Skin epidermis (tissue), 12 donors: ENCODE measurements at regions not wholly inside any gene's neighbourhood (a gene's known extent, or its start where the extent isn't known, plus 50 kb on each side); places are given as distances from the start of the nearest gene placed in this dataset.

Source experiments
- H3K27ac ChIP-seq, 21 experiments: fragments of 200-600 bp; sonication (generic) in 11 of 21; one replicate each; pipeline ENCODE4 v1.5.0; 2020; ENCODE audit warnings: mild to moderate bottlenecking in 3 of 21, inconsistent platforms in 2 of 21, moderate library complexity in 2 of 21
- H3K4me3 ChIP-seq, 7 experiments: fragments of 200-600 bp; sonication (generic) in 2 of 7; one replicate each; pipeline ENCODE4 v1.5.0; 2020; ENCODE audit warnings: inconsistent platforms in 2 of 7, mild to moderate bottlenecking in 2 of 7, moderate library complexity in 1 of 7

- H3K4me3 ChIP-seq = no peak overlapping the region
- H3K27ac ChIP-seq = no peak overlapping the region
These were observed 122.7 kb upstream of the PRNP start for GRCh38 chr20:4563534-4563933.

- Histone ChIP-seq H3K4me3 (no peak overlapping the region), H3K27ac (no peak overlapping the region)
These were observed 123.2 kb upstream of the PRNP start for GRCh38 chr20:4563031-4563430.

GRCh38 chr20:4560667-4561066 lies 125.6 kb upstream of the PRNP start:
- H3K4me3 ChIP-seq = no peak overlapping the region

GRCh38 chr20:4559906-4560305 lies 126.3 kb upstream of the PRNP start:
- Histone ChIP-seq H3K27ac (no peak overlapping the region), H3K4me3 (no peak overlapping the region)

More at GRCh38 chr20:4560667-4561066, 125.6 kb upstream of the PRNP start:
- no peak overlapping the region for H3K27ac ChIP-seq

GRCh38 chr20:4559106-4559505 lies 127.2 kb upstream of the PRNP start:
- Histone ChIP-seq H3K27ac (no peak overlapping the region), H3K4me3 (no peak overlapping the region)

- Histone ChIP-seq H3K27ac (no peak overlapping the region), H3K4me3 (no peak overlapping the region)
These were observed 129.5 kb upstream of the PRNP start for GRCh38 chr20:4556781-4557180.

GRCh38 chr20:4555188-4555890 lies 130.9 kb upstream of the PRNP start:
- H3K27ac ChIP-seq = no peak overlapping the region

GRCh38 chr20:4554346-4554745 lies 131.9 kb upstream of the PRNP start:
- H3K27ac ChIP-seq = no peak overlapping the region

More at GRCh38 chr20:4555188-4555890, 130.9 kb upstream of the PRNP start:
- no peak overlapping the region for H3K4me3 ChIP-seq

GRCh38 chr20:4552075-4552640 lies 134.1 kb upstream of the PRNP start:
- Histone ChIP-seq H3K4me3 (no peak overlapping the region), H3K27ac (no peak overlapping the region)

More at GRCh38 chr20:4554346-4554745, 131.9 kb upstream of the PRNP start:
- no peak overlapping the region for H3K4me3 ChIP-seq

GRCh38 chr20:4550740-4551139 lies 135.5 kb upstream of the PRNP start:
- H3K4me3 ChIP-seq = no peak overlapping the region
- no peak overlapping the region for H3K27ac ChIP-seq

GRCh38 chr20:4549711-4550259 lies 136.5 kb upstream of the PRNP start:
- no peak overlapping the region for H3K27ac ChIP-seq
- H3K4me3 ChIP-seq = no peak overlapping the region

- no peak overlapping the region for H3K27ac ChIP-seq
- H3K4me3 ChIP-seq = no peak overlapping the region
These were observed 137.7 kb upstream of the PRNP start for GRCh38 chr20:4548552-4548951.

GRCh38 chr20:4546786-4547185 lies 139.5 kb upstream of the PRNP start:
- Histone ChIP-seq H3K4me3 (no peak overlapping the region), H3K27ac (no peak overlapping the region)

- Histone ChIP-seq H3K27ac (no peak overlapping the region), H3K4me3 (no peak overlapping the region)
These were observed 139.9 kb upstream of the PRNP start for GRCh38 chr20:4546342-4546741.

- H3K27ac ChIP-seq = no peak overlapping the region
- H3K4me3 ChIP-seq = no peak overlapping the region
These were observed 140.7 kb upstream of the PRNP start for GRCh38 chr20:4545526-4545925.

GRCh38 chr20:4544765-4545164 lies 141.5 kb upstream of the PRNP start:
- Histone ChIP-seq H3K4me3 (no peak overlapping the region), H3K27ac (no peak overlapping the region)

- H3K27ac ChIP-seq = no peak overlapping the region
- no peak overlapping the region for H3K4me3 ChIP-seq
These were observed 144.0 kb upstream of the PRNP start for GRCh38 chr20:4542270-4542669.

- Histone ChIP-seq H3K4me3 (no peak overlapping the region), H3K27ac (no peak overlapping the region)
These were observed 151.9 kb upstream of the PRNP start for GRCh38 chr20:4534315-4534714.

GRCh38 chr20:4533368-4534133 lies 152.7 kb upstream of the PRNP start:
- Histone ChIP-seq H3K4me3 (no peak overlapping the region), H3K27ac (no peak overlapping the region)

- Histone ChIP-seq H3K27ac (no peak overlapping the region), H3K4me3 (no peak overlapping the region)
These were observed 153.5 kb upstream of the PRNP start for GRCh38 chr20:4532772-4533171.

GRCh38 chr20:4524792-4525191 lies 161.5 kb upstream of the PRNP start:
- H3K27ac ChIP-seq = no peak overlapping the region

More at GRCh38 chr20:4524792-4525191, 161.5 kb upstream of the PRNP start:
- no peak overlapping the region for H3K4me3 ChIP-seq
